ENCODE measurements at regions not wholly inside any gene's neighbourhood (a gene's known extent, or its start where the extent isn't known, plus 50 kb on each side); places are given as distances from the start of the nearest gene placed in this dataset.

GRCh38 chr16:55118701-55119260, 188.1 kb downstream of the IRX5 start:
- Histone ChIP-seq H3K27ac (no peak overlapping the region), H3K36me3 (no peaks in the 10 kb centered on the region), H3K4me1 (no peaks in the 10 kb centered on the region), H3K4me3 (no peak overlapping the region), H3K27me3 (no peaks in the 10 kb centered on the region), H3K9me3 (no peaks in the 10 kb centered on the region)
- TF ChIP-seq POLR2A (IDR thresholded peaks at IDR 0.05) (no peak), POLR2AphosphoS5 (IDR thresholded peaks at IDR 0.05; ENCODE audit: insufficient read depth in 1 of 2, low read depth in 1 of 2) (no peak)
- TF ChIP-seq, protein P1, sequence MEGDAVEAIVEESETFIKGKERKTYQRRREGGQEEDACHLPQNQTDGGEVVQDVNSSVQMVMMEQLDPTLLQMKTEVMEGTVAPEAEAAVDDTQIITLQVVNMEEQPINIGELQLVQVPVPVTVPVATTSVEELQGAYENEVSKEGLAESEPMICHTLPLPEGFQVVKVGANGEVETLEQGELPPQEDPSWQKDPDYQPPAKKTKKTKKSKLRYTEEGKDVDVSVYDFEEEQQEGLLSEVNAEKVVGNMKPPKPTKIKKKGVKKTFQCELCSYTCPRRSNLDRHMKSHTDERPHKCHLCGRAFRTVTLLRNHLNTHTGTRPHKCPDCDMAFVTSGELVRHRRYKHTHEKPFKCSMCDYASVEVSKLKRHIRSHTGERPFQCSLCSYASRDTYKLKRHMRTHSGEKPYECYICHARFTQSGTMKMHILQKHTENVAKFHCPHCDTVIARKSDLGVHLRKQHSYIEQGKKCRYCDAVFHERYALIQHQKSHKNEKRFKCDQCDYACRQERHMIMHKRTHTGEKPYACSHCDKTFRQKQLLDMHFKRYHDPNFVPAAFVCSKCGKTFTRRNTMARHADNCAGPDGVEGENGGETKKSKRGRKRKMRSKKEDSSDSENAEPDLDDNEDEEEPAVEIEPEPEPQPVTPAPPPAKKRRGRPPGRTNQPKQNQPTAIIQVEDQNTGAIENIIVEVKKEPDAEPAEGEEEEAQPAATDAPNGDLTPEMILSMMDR (IDR thresholded peaks at IDR 0.05), result no peak
- DNase-seq (ENCODE audit: extremely low spot score in 2 of 2), result no peak
- intact Hi-C loops (cut with DNase I), result no loop called here

DNA sequence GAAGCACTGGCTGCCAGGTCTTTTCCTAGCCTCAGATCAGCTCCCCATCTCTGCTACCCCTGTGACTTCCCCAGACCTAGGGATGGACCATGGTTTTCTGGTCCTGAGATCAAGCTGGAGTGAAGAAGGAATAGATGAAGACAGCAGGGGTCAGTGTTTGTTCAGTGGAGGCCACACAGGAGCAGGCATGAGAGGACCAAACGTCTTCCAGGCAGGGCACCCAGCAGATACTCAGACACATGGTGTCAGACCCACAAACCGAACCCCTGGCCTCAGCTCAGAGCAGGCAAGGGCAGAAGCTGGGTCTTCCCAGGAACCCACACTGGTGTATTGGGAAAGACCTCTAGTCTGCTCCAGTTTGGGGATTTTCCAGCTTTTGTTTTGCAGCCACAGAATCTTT, 189.7 kb downstream of the IRX5 start:
- Histone ChIP-seq H3K9me3 (no peaks in the 10 kb centered on the region), H3K4me3 (no peak overlapping the region), H3K27ac (no peak overlapping the region), H3K27me3 (no peaks in the 10 kb centered on the region), H3K4me1 (no peaks in the 10 kb centered on the region), H3K36me3 (no peaks in the 10 kb centered on the region)
- no peak for TF ChIP-seq POLR2A (IDR thresholded peaks at IDR 0.05)
- TF ChIP-seq POLR2AphosphoS5 (IDR thresholded peaks at IDR 0.05; ENCODE audit: insufficient read depth in 1 of 2, low read depth in 1 of 2), result no peak
- TF ChIP-seq, protein P1 (IDR thresholded peaks at IDR 0.05), result no peak
- no peak for DNase-seq (ENCODE audit: extremely low spot score in 2 of 2)
- intact Hi-C loops (cut with DNase I), result no loop called here

DNA sequence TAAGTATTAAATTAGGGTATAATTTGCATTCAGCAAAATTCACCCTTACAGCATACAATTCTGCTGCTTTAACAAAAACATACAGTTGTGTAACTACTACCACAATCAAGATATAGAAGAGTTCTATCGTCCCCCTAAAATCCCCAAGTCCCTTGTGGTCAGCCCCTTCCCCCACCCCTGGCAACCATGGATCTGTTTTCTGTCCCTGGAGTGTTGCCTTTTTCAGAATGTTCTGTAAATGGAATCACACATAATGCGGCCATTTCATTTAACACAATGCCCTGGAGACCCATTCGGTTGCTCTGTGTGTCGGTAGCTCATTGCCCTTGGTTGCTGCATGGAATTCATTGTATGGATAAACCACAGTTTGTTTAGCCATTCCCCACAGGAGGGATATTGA, 190.2 kb downstream of the IRX5 start:
- intact Hi-C loops (cut with DNase I), result no loop called here
- no peak for DNase-seq (ENCODE audit: extremely low spot score in 2 of 2)

GRCh38 chr16:55123652-55124051, 193.0 kb downstream of the IRX5 start:
- H3K4me1 ChIP-seq, result no peaks in the 10 kb centered on the region
- intact Hi-C loops (cut with DNase I), result no loop called here
- H3K27ac ChIP-seq, result no peak overlapping the region
- TF ChIP-seq POLR2A (IDR thresholded peaks at IDR 0.05), result no peak
- no peak for TF ChIP-seq POLR2AphosphoS5 (IDR thresholded peaks at IDR 0.05; ENCODE audit: insufficient read depth in 1 of 2, low read depth in 1 of 2)
- TF ChIP-seq, protein P1 (IDR thresholded peaks at IDR 0.05), result no peak
- no peaks in the 10 kb centered on the region for H3K27me3 ChIP-seq
- no peak overlapping the region for H3K4me3 ChIP-seq
- no peak for DNase-seq (ENCODE audit: extremely low spot score in 2 of 2)
- H3K36me3 ChIP-seq, result no peaks in the 10 kb centered on the region
- H3K9me3 ChIP-seq, result no peaks in the 10 kb centered on the region

More for the DNA sequence above, 190.2 kb downstream of the IRX5 start:
- no peaks in the 10 kb centered on the region for H3K36me3 ChIP-seq
- TF ChIP-seq POLR2A (IDR thresholded peaks at IDR 0.05) (no peak), POLR2AphosphoS5 (IDR thresholded peaks at IDR 0.05; ENCODE audit: insufficient read depth in 1 of 2, low read depth in 1 of 2) (no peak)
- TF ChIP-seq, protein P1 (IDR thresholded peaks at IDR 0.05), result no peak
- no peak overlapping the region for H3K4me3 ChIP-seq
- no peaks in the 10 kb centered on the region for H3K4me1 ChIP-seq
- H3K27me3 ChIP-seq, result no peaks in the 10 kb centered on the region
- no peak overlapping the region for H3K27ac ChIP-seq
- H3K9me3 ChIP-seq, result no peaks in the 10 kb centered on the region

DNA sequence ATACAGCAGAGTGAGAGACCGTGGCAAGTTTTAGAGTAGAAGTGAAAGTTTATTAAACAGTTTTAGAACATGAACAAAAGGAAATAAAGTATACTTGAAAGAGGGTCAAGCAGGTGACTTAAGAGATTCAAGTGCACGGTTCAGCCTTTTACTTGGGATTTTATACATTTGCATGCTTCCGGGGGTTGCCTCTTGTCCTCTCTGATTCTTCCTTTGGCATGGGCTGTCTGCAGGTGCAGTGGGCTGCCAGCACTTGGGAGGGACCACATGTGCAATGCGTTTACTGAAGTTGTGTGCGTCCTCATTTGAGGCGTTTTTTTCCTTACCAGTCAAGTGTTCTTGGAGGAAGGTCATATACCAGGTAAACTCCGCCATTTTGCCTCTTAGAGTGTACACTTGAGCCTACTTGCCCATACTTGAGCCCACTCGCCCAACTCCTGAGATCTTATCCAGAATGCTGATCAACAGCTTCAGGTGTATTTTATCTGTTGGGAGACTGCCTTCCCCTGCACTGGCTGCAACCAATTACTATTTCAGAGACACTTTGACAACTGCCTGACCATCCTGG, 195.2 kb downstream of the IRX5 start:
- H3K27me3 ChIP-seq, result no peaks in the 10 kb centered on the region
- TF ChIP-seq, protein P1 (IDR thresholded peaks at IDR 0.05), result no peak
- TF ChIP-seq POLR2AphosphoS5 (IDR thresholded peaks at IDR 0.05; ENCODE audit: insufficient read depth in 1 of 2, low read depth in 1 of 2), result no peak
- no peak for TF ChIP-seq POLR2A (IDR thresholded peaks at IDR 0.05)
- intact Hi-C loops (cut with DNase I), result no loop called here
- H3K9me3 ChIP-seq, result no peaks in the 10 kb centered on the region
- no peaks in the 10 kb centered on the region for H3K4me1 ChIP-seq
- H3K36me3 ChIP-seq, result no peaks in the 10 kb centered on the region
- H3K4me3 ChIP-seq, result no peak overlapping the region
- DNase-seq (ENCODE audit: extremely low spot score in 2 of 2), result no peak
- H3K27ac ChIP-seq, result no peak overlapping the region

Data from vagina (tissue), 2 donors.